Central memory CD8-positive, alpha-beta T cell (primary cell): ENCODE measurements at regions not wholly inside any gene's neighbourhood (a gene's known extent, or its start where the extent isn't known, plus 50 kb on each side); places are given as distances from the start of the nearest gene placed in this dataset.
"Not testable (repeated sequence)": the region's sequence is repeated elsewhere in the genome, so short reads cannot be mapped to it uniquely, and the experiment has no call there.

Experiments
- ATAC-seq: fragments of 150-1000 bp; cut with Tn5 transposase; replicated peaks from 2 replicates; pipeline ENCODE4 v1.10.0; 2022; ENCODE audit warnings: mild to moderate bottlenecking, moderate FRiP score, moderate number of reproducible peaks; ENCODE audit not compliant: poor library complexity, severe bottlenecking; ENCODE audit errors: extremely low read depth
- DNase-seq, 2 donors: peaks; one replicate each; pipeline ENCODE4 v3.0.0; 2021; ENCODE audit warnings: low spot score in 2 of 2
- H3K27ac Mint-ChIP-seq: one replicate; pipeline ENCODE4 v1.8.0; 2022; ENCODE audit warnings: low read depth, mild to moderate bottlenecking, moderate library complexity, mixed read lengths
- H3K27me3 Mint-ChIP-seq: one replicate; pipeline ENCODE4 v1.8.0; 2022; ENCODE audit warnings: mixed read lengths
- H3K36me3 Mint-ChIP-seq: one replicate; pipeline ENCODE4 v1.8.0; 2022; ENCODE audit warnings: mild to moderate bottlenecking, moderate library complexity, mixed read lengths; ENCODE audit not compliant: insufficient read depth
- H3K4me1 Mint-ChIP-seq: one replicate; pipeline ENCODE4 v1.8.0; 2022; ENCODE audit warnings: mixed read lengths
- H3K4me3 Mint-ChIP-seq: one replicate; pipeline ENCODE4 v1.8.0; 2022; ENCODE audit warnings: mild to moderate bottlenecking, moderate library complexity, mixed read lengths
- H3K9me3 Mint-ChIP-seq: one replicate; pipeline ENCODE4 v1.8.0; 2022; ENCODE audit warnings: mixed read lengths

DNA sequence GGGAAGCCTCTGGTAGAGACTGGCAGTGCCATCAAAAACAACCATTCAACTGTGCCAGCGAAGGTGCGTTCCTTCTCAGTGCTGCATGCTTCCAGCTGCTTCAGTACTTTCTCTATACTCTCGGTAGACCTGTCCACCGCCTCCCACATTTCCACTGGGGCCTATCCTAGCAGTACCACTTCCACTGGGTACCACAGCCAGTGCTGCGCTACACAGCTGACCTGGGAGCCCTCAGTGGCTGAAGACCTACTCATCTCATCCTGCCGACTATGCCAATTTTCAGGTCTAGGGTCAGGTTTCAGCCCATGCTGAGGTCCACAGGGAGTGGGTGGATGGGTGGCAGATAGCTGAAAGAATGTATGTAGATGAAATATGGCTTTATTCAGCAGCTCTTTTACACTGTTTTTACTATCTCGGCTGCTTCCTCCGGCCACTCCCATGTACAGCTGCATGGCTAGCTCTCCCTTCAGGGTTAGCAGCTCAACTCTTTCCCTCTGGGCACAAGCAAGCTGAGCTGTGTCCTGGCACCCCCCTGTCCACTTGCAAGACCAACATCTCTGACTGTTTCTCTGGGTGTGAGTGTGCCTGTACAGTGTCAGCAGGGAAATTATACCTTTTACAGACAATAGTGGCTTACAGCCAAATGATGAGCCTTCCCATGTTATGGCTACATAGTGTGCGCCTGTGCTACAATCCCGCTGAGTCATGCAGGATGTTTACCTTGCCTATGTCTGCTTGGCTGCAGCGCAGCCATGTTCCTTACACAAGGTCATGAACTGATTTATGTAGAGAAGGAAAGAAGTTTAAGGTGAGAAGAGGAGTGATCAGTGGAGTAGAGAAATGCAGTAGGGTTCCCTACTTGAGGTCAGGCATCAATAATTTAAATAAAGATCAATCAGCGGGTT is 125.7 kb upstream of the DDHD1 start:
- ATAC-seq, result no peak
- peaks cover 5% of the 10 kb centered on the region for H3K9me3 Mint-ChIP-seq
- H3K27me3 Mint-ChIP-seq, result no peaks in the 10 kb centered on the region
- H3K4me3 Mint-ChIP-seq, result no peak overlapping the region
- no peak overlapping the region for H3K27ac Mint-ChIP-seq
- DNase-seq, result no peak
- H3K36me3 Mint-ChIP-seq, result no peaks in the 10 kb centered on the region
- H3K4me1 Mint-ChIP-seq, result no peaks in the 10 kb centered on the region

DNA sequence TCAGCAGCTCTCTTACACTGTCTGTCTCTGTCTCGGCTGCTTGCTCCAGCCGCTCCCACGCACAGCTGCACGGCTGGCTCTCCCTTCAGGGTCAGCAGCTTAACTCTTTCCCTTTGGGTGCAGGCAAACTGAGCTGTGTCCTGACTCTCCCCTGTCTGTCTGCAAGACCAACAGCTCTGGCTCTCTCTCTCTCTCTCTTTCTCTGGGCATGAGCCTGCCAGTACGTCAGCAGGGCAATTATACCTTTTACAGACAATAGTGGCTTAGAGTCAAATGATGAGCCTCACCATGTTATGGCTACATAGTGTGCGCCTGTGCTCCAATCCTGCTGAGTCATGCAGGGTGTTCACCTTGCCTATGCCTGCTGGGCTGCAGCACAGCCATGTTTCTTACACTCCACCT is 120.5 kb upstream of the DDHD1 start:
- no peaks in the 10 kb centered on the region for H3K36me3 Mint-ChIP-seq
- H3K4me3 Mint-ChIP-seq, result no peak overlapping the region
- no peaks in the 10 kb centered on the region for H3K4me1 Mint-ChIP-seq
- DNase-seq, result no peak
- H3K27me3 Mint-ChIP-seq, result no peaks in the 10 kb centered on the region
- H3K9me3 Mint-ChIP-seq, result no peaks in the 10 kb centered on the region
- no peak overlapping the region for H3K27ac Mint-ChIP-seq
- no peak for ATAC-seq

DNA sequence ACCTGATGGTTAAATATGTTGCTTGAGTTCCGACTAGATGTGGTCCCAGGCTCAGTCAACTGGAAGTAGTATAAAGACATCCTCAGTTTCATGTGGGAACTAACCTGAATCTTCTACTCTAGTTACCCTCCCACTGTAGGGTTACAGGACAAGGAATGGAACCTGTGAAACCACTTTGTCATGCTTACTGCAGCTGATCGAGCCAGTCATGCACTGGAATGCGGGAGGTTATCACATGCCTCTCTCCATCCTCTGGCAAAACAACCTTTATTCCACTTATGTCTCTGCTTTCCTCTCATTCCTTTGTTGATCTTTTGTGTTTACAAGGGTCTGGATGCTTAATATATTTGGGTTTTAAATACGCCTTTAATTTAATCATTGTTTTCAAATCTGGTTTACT is 111.9 kb upstream of the DDHD1 start:
- no peaks in the 10 kb centered on the region for H3K27me3 Mint-ChIP-seq
- peaks cover 8% of the 10 kb centered on the region for H3K9me3 Mint-ChIP-seq
- DNase-seq (no peak), ATAC-seq (no peak)
- H3K36me3 Mint-ChIP-seq, result no peaks in the 10 kb centered on the region
- no peaks in the 10 kb centered on the region for H3K4me1 Mint-ChIP-seq
- no peak overlapping the region for H3K4me3 Mint-ChIP-seq
- H3K27ac Mint-ChIP-seq, result no peak overlapping the region

DNA sequence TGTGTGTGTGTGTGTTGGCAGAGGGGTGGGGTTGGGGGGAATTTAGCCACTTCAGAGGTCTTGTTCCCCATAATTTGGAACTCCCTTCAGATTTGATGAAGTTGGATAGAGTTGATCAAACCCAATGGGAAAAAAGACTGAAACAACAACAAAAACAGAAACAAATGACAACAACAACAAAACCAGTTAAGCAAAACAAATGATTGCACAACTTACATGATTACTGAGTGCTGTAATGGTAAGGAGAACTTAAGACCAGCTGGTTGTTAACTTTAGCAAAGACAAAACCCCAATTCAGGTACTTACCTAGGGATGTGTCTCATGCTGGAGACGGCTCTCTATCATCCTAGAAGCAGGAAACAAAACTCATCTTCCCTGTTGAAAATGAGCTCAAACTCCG is 107.8 kb upstream of the DDHD1 start:
- no peak overlapping the region for H3K4me3 Mint-ChIP-seq

DNA sequence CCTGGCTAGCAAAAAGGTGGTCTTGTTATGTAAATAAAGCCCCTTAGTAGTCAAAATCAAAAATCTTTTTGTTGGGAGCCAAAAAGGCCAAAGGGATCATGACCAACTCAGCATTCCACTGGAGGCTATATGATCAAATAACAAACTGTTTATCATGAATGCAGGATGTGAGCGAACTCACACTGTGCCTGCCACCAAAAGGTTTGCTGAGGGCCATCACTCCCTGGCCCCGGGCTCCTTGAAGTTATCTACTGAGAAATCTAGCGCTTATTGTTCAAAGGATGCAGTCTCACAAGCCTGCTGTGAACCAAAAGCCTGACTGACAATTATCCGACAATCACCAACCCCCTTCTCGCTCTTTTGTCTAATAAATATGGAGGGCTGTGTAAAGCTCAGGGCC is 107.2 kb upstream of the DDHD1 start:
- H3K36me3 Mint-ChIP-seq, result no peaks in the 10 kb centered on the region
- no peaks in the 10 kb centered on the region for H3K27me3 Mint-ChIP-seq
- no peak for ATAC-seq
- H3K9me3 Mint-ChIP-seq, result peaks cover 8% of the 10 kb centered on the region
- no peak overlapping the region for H3K4me3 Mint-ChIP-seq
- DNase-seq, result no peak
- H3K4me1 Mint-ChIP-seq, result no peaks in the 10 kb centered on the region
- no peak overlapping the region for H3K27ac Mint-ChIP-seq

More for the DNA sequence above, 107.8 kb upstream of the DDHD1 start:
- Mint-ChIP-seq H3K4me1 (no peaks in the 10 kb centered on the region), H3K27ac (no peak overlapping the region), H3K27me3 (no peaks in the 10 kb centered on the region), H3K36me3 (no peaks in the 10 kb centered on the region), H3K9me3 (peaks cover 8% of the 10 kb centered on the region)
- ATAC-seq (no peak), DNase-seq (no peak)

DNA sequence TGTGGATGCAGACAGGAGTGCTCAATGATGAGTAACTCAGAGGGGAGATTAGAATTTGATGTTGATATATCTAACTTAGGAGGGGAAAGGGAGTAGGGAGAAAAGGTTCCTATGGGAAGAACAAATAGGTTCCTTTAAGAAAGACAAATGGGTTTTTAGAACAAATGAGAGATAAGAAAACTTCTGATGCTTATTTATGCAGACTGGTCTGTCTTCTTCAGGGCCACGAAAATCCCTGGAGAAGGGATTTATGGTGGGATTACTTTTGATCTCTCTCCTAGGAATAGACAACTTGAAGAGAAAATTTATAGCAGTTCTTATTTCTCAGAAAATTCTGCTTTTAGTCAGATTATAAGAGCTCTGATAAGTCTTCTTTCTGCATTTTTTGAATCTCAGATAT is 99.0 kb upstream of the DDHD1 start:
- Mint-ChIP-seq H3K9me3 (no peaks in the 10 kb centered on the region), H3K4me1 (no peaks in the 10 kb centered on the region), H3K4me3 (no peak overlapping the region), H3K36me3 (no peaks in the 10 kb centered on the region), H3K27me3 (no peaks in the 10 kb centered on the region), H3K27ac (no peak overlapping the region)
- ATAC-seq, result no peak
- DNase-seq, result no peak

DNA sequence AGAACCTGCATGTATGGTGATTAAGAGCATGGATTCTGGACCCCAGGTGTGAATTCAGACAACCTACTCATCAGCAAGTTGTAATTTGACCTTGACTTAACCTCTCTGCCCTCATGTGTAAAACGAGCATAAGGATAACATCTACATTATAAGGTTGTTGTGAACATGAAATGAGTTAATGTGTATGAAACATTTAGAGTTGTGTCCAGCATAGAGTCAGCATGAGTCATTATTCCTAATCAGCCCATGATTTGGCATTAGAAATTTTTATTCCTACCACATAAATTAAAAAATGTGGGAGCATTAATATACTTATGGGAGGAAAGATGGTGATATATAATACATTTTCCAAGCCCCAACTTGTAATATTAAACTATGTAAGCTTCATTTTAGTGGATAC is 95.9 kb upstream of the DDHD1 start:
- H3K4me3 Mint-ChIP-seq, result no peak overlapping the region
- H3K9me3 Mint-ChIP-seq, result no peaks in the 10 kb centered on the region
- H3K27ac Mint-ChIP-seq, result no peak overlapping the region
- DNase-seq (no peak), ATAC-seq (no peak)
- H3K36me3 Mint-ChIP-seq, result no peaks in the 10 kb centered on the region
- H3K27me3 Mint-ChIP-seq, result no peaks in the 10 kb centered on the region
- no peaks in the 10 kb centered on the region for H3K4me1 Mint-ChIP-seq

DNA sequence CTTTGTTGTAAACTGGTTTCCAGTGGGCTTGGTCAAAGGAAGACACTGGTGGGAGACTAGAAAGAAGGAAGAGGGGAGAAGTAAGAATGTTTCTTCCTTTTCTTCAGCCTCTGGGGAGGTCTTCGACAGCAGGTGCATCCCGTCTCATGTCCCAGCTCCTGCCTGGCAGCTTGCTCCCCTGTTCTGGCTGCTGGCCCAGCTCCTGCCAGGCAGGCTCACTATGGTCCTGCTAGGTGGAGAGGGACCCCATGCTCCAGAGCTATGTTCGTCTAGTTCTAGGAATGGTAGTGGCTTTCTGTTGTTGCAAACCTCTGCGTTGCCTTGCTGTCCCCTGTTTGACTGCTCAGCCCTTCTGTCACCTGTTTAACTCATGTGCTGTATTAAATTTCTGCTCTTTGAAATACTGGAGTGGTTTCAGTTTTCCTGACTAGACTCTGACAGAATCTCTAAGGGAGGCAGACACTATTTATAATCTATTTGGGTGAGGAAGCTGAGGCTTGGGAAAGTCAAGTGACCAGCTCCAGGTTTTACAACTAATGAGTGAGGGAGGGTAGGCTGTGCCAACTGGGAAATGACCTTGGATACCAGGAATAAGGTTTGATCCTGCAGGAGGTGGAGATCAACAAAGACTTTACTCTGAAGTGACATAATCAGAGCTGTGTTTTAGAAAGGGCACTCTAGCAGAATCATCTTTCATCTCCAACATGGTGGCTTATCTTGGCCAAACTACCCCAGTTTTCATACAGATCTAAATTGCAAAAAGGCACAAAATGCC is 94.7 kb upstream of the DDHD1 start:
- Mint-ChIP-seq H3K27me3 (no peaks in the 10 kb centered on the region), H3K4me1 (no peaks in the 10 kb centered on the region), H3K36me3 (no peaks in the 10 kb centered on the region), H3K27ac (no peak overlapping the region), H3K9me3 (no peaks in the 10 kb centered on the region), H3K4me3 (no peak overlapping the region)
- DNase-seq (no peak), ATAC-seq (no peak)

DNA sequence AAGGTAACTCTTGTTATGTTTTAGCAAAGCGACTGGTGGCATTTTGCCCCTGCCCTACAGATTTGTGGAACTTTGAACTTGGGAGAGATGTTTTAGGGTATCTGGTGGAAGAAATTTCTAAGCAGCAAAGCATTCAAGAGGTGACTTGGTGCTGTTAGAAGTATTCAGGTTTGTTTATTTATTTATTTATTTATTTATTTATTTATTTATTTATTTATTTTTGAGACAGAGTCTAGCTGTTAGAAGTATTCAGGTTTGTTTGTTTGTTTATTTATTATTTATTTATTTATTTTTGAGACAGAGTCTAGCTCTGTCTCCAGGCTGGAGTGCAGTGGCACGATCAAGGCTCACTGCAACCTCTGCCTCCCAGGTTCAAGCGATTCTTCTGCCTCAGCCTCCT is 89.8 kb upstream of the DDHD1 start:
- H3K27me3 Mint-ChIP-seq, DNase-seq, H3K4me3 Mint-ChIP-seq, H3K27ac Mint-ChIP-seq, H3K9me3 Mint-ChIP-seq, ATAC-seq, H3K4me1 Mint-ChIP-seq, H3K36me3 Mint-ChIP-seq: not testable (repeated sequence)

DNA sequence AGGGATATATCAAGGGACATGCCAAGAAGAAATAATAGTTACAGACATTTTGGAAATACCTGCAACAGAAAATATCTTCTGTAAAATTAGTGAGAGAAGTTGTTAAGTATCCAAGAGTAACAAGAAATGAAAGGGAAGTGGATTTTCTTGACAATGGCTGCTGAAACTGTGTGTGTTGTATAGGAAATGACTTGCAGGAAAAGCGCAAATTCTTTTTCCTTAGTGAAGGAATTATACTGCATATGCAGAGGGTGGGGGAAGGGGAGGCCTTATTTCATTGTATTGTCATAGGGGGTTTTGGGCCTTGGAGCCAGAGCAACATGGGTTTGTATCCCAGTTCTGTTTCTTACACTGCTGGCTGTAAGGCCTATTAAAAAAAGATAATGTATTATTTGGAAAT is 84.4 kb upstream of the DDHD1 start:
- Mint-ChIP-seq H3K4me1 (no peaks in the 10 kb centered on the region), H3K36me3 (no peaks in the 10 kb centered on the region), H3K27ac (no peak overlapping the region), H3K4me3 (no peak overlapping the region), H3K27me3 (no peaks in the 10 kb centered on the region), H3K9me3 (peaks cover 6% of the 10 kb centered on the region)
- DNase-seq (no peak), ATAC-seq (no peak)

DNA sequence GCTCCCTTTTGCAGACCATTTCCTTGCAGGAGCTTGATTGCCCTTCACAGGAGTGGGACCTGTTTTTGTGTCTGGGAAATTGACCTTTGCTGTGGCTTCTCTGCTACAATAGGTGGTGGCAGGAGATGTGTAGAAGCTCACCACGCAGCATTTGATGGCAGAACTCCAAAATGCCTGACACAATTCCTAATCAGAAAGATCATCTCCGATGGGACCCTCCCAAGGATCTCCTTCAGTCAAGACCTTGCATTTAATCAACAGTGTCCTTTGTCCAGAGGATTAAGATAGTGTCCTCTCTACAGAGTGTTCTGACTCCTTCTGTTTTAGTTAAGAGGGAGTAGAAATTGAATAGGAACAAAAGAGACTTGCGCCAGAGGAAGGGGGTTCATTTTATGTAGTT is 83.6 kb upstream of the DDHD1 start:
- Mint-ChIP-seq H3K4me1 (no peaks in the 10 kb centered on the region), H3K9me3 (peaks cover under 1% of the 10 kb centered on the region), H3K4me3 (no peak overlapping the region), H3K27me3 (no peaks in the 10 kb centered on the region), H3K27ac (no peak overlapping the region), H3K36me3 (no peaks in the 10 kb centered on the region)
- no peak for DNase-seq
- no peak for ATAC-seq

DNA sequence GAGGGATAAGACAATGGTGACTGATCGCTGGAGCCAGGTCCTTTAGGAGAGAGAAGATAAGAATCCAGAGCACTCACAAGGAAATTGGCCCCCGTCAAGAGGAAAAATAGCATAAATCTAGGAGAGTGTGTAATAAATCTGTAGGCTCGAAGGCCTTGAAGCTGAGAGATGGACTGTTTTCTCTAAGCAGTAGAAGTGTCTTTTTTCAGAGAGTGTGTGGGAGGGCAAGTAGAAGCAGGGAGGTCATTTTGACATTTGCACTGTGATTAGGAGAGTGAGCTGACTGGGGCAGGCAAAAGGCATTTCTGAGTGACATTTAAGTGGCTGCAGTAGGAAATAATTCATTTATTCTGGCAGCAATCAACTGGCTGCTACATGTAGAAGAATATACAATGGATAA is 78.0 kb upstream of the DDHD1 start:
- no peak overlapping the region for H3K4me3 Mint-ChIP-seq
- no peak overlapping the region for H3K27ac Mint-ChIP-seq
- no peaks in the 10 kb centered on the region for H3K27me3 Mint-ChIP-seq
- DNase-seq (no peak), ATAC-seq (no peak)
- H3K4me1 Mint-ChIP-seq, result no peaks in the 10 kb centered on the region
- H3K36me3 Mint-ChIP-seq, result no peaks in the 10 kb centered on the region
- peaks cover 2% of the 10 kb centered on the region for H3K9me3 Mint-ChIP-seq

DNA sequence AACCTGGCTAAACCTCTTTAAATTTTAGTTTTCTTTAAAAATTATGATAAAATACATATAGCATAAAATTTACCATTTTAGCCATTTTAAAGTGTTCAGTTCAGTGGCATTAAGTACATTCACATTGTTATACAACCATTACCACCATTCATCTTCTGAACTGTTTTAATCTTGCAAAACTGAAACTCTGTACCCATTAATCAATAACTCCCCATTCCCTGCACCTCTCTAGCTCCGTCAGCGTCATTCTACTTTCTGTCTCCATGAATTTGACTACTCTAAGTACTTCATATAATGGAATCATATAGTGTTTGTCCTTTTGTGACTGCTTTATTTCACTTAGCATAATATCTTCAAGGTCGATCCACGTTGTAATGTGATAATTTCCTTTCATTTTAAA is 75.8 kb upstream of the DDHD1 start:
- no peak overlapping the region for H3K27ac Mint-ChIP-seq
- H3K36me3 Mint-ChIP-seq, result no peaks in the 10 kb centered on the region
- ATAC-seq (no peak), DNase-seq (no peak)
- no peaks in the 10 kb centered on the region for H3K27me3 Mint-ChIP-seq
- no peak overlapping the region for H3K4me3 Mint-ChIP-seq
- no peaks in the 10 kb centered on the region for H3K4me1 Mint-ChIP-seq
- peaks cover 17% of the 10 kb centered on the region for H3K9me3 Mint-ChIP-seq
